ENCODE measurements at regions not wholly inside any gene's neighbourhood (a gene's known extent, or its start where the extent isn't known, plus 50 kb on each side); places are given as distances from the start of the nearest gene placed in this dataset.
"Not testable (repeated sequence)": the region's sequence is repeated elsewhere in the genome, so short reads cannot be mapped to it uniquely, and the experiment has no call there.

DNA sequence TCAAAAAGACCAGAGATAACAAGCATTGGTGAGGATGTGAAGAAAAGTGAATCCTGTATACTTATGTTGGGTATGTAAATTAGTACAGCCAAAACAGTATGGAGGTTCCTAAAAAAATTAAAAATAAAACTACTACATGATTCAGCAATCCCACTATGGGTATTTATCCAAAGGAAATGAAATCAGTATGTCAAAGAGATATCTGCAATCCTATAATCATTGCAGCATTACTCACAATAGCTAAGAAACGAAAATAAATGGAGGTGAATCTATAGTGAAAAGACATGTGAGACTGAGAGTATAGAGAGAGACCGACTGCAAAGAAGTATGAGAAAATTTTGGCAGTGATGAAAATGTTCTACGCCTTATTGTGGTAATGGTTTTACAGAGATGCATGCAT, 139.2 kb upstream of the TMEM168 start (continued):
- TF ChIP-seq ZBTB33 (IDR thresholded peaks at IDR 0.05; ENCODE audit: extremely low read depth, insufficient replicate concordance, low read length), result no peak
- no peak for TF ChIP-seq EGR1 (IDR thresholded peaks at IDR 0.05; ENCODE audit: low read depth)

- no peak for TF ChIP-seq TCF7L2 (IDR thresholded peaks at IDR 0.05; ENCODE audit: borderline replicate concordance, extremely low read depth, insufficient read depth, insufficient read length)
- no peak for TF ChIP-seq SRF (IDR thresholded peaks at IDR 0.05; ENCODE audit: low read depth)
- no peak for TF ChIP-seq YY1 (IDR thresholded peaks at IDR 0.05; ENCODE audit: extremely low read depth, insufficient replicate concordance, low read depth, low read length)
- no peak for TF ChIP-seq SIN3A (IDR thresholded peaks at IDR 0.05; ENCODE audit: low read depth)
- TF ChIP-seq ZNF274 (IDR thresholded peaks at IDR 0.05; ENCODE audit: low read depth, low read length), result no peak
- no peak for TF ChIP-seq POLR2AphosphoS5 (IDR thresholded peaks at IDR 0.05; ENCODE audit: low read depth, low read length)
- no peaks in the 10 kb centered on the region for H3K27me3 ChIP-seq (ENCODE audit: insufficient read depth, low read length)
- no peak overlapping the region for H3K4me2 ChIP-seq (ENCODE audit: low read length)
- H4K20me1 ChIP-seq (ENCODE audit: insufficient read depth), result no peaks in the 10 kb centered on the region
- H3K4me1 ChIP-seq (ENCODE audit: control insufficient read depth in 1 of 2, insufficient read depth in 2 of 2, low read length in 2 of 2), result no peaks in the 10 kb centered on the region
- intact Hi-C loops (cut with micrococcal nuclease), result no loop called here
- H3K36me3 ChIP-seq (ENCODE audit: control insufficient read depth in 1 of 2, insufficient read depth in 2 of 2, low read length in 2 of 2), result no peaks in the 10 kb centered on the region
- ChIA-PET POLR2A (no interaction called here), RAD21 (ENCODE audit: low non-redundant PET in 1 of 2, low total read pairs in 2 of 2, uncharacterized antibody in 2 of 2, unreplicated experiment in 2 of 2) (no interaction called here), CTCF (no interaction called here)
- no peaks in the 10 kb centered on the region for H3K79me2 ChIP-seq (ENCODE audit: insufficient read depth, low read length)
- no peak overlapping the region for H3K27ac ChIP-seq (ENCODE audit: low read depth, low read length)
- DNase-seq (ENCODE audit: low read depth, low spot score) (no peak), ATAC-seq (no peak)
- H3K9me3 ChIP-seq (ENCODE audit: control insufficient read depth in 1 of 2, insufficient read depth in 1 of 2, low read depth in 1 of 2, low read length in 2 of 2), result no peaks in the 10 kb centered on the region
- H2AFZ ChIP-seq (ENCODE audit: low read depth, low read length, poor library complexity, severe bottlenecking), result no peak overlapping the region
- no peak overlapping the region for H3K9ac ChIP-seq (ENCODE audit: low read length)
- no peak overlapping the region for H3K4me3 ChIP-seq (replicated peaks in 1 of 2; ENCODE audit: low read depth in 1 of 2, low read length in 2 of 2)
- BruUV-seq (replicated peaks), result no TSS peak
- no peaks in the 10 kb centered on the region for H3K9me2 ChIP-seq (ENCODE audit: insufficient read depth)
These were observed 135.8 kb upstream of the TMEM168 start for GRCh38 chr7:112926018-112926417.

DNA sequence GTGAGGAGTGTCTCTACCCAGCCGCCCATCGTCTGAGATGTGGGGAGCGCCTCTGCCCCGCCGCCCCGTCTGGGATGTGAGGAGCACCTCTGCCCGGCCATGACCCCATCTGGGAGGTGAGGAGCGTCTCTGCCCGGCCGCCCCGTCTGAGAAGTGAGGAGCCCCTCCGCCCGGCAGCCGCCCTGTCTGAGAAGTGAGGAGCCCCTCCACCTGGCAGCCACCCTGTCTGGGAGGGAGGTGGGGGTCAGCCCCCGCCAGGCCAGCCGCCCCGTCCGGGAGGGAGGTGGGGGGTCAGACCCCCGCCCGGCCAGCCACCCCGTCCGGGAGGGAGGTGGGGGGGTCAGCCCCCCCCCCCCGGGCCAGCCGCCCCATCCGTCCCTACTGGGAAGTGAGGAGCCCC, 132.4 kb upstream of the TMEM168 start:
- POLR2A ChIA-PET, CTCF ChIA-PET: not testable (repeated sequence)

GRCh38 chr7:112916431-112916830, 126.2 kb upstream of the TMEM168 start:
- H2AFZ ChIP-seq (ENCODE audit: low read depth, low read length, poor library complexity, severe bottlenecking); CTCF ChIA-PET; H3K9ac ChIP-seq (ENCODE audit: low read length); BruUV-seq (replicated peaks); H3K27me3 ChIP-seq (ENCODE audit: insufficient read depth, low read length); H3K27ac ChIP-seq (ENCODE audit: low read depth, low read length); intact Hi-C loops (cut with micrococcal nuclease); POLR2A ChIA-PET; ATAC-seq; H3K4me3 ChIP-seq (replicated peaks in 1 of 2; ENCODE audit: low read depth in 1 of 2, low read length in 2 of 2); H3K36me3 ChIP-seq (ENCODE audit: control insufficient read depth in 1 of 2, insufficient read depth in 2 of 2, low read length in 2 of 2); H3K4me1 ChIP-seq (ENCODE audit: control insufficient read depth in 1 of 2, insufficient read depth in 2 of 2, low read length in 2 of 2); H4K20me1 ChIP-seq (ENCODE audit: insufficient read depth); H3K4me2 ChIP-seq (ENCODE audit: low read length); H3K79me2 ChIP-seq (ENCODE audit: insufficient read depth, low read length); H3K9me2 ChIP-seq (ENCODE audit: insufficient read depth); DNase-seq (ENCODE audit: low read depth, low spot score); RAD21 ChIA-PET (ENCODE audit: low non-redundant PET in 1 of 2, low total read pairs in 2 of 2, uncharacterized antibody in 2 of 2, unreplicated experiment in 2 of 2); H3K9me3 ChIP-seq (ENCODE audit: control insufficient read depth in 1 of 2, insufficient read depth in 1 of 2, low read depth in 1 of 2, low read length in 2 of 2): not testable (repeated sequence)

More for the DNA sequence above, 132.4 kb upstream of the TMEM168 start:
- H3K4me1 ChIP-seq (ENCODE audit: control insufficient read depth in 1 of 2, insufficient read depth in 2 of 2, low read length in 2 of 2); H3K27me3 ChIP-seq (ENCODE audit: insufficient read depth, low read length); RAD21 ChIA-PET (ENCODE audit: low non-redundant PET in 1 of 2, low total read pairs in 2 of 2, uncharacterized antibody in 2 of 2, unreplicated experiment in 2 of 2); DNase-seq (ENCODE audit: low read depth, low spot score); ATAC-seq; intact Hi-C loops (cut with micrococcal nuclease); H3K27ac ChIP-seq (ENCODE audit: low read depth, low read length); H3K9me3 ChIP-seq (ENCODE audit: control insufficient read depth in 1 of 2, insufficient read depth in 1 of 2, low read depth in 1 of 2, low read length in 2 of 2); H3K4me3 ChIP-seq (replicated peaks in 1 of 2; ENCODE audit: low read depth in 1 of 2, low read length in 2 of 2); H3K79me2 ChIP-seq (ENCODE audit: insufficient read depth, low read length); H3K9me2 ChIP-seq (ENCODE audit: insufficient read depth); BruUV-seq (replicated peaks); H2AFZ ChIP-seq (ENCODE audit: low read depth, low read length, poor library complexity, severe bottlenecking); H4K20me1 ChIP-seq (ENCODE audit: insufficient read depth); H3K36me3 ChIP-seq (ENCODE audit: control insufficient read depth in 1 of 2, insufficient read depth in 2 of 2, low read length in 2 of 2); H3K4me2 ChIP-seq (ENCODE audit: low read length); H3K9ac ChIP-seq (ENCODE audit: low read length): not testable (repeated sequence)
